Stimulated activated CD4-positive, alpha-beta T cell treated with anti-CD3 and anti-CD28 coated beads, Interleukin-1b, Interleukin-23, amount 100 ng/mL, for 4 hours (primary cell): ENCODE measurements at regions not wholly inside any gene's neighbourhood (a gene's known extent, or its start where the extent isn't known, plus 50 kb on each side); places are given as distances from the start of the nearest gene placed in this dataset.

Experiments
- DNase-seq, 2 donors: peaks; one replicate each; pipeline ENCODE4 v3.0.0-alpha.2; 2020; ENCODE audit warnings: low read depth in 2 of 2

DNA sequence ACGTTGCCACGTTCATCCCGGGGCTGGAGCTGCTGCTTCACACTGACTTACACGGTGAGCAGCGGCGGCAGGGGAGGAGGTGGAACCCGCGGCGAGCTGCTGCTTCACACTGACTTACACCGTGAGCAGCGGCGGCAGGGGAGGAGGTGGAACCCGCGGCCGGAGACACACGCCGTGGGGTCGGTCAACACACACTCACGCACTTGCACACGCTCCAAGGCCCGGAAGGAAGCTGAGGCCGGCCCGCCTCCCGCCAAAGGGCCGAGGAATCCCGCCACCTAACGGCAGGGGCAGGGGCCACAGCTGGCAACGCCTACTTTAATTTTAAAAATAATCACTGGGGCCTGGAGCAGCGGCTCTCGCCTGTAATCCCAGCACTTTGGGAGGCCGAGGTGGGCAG, 94.4 kb upstream of the FOXC1 start:
- no peak for DNase-seq

DNA sequence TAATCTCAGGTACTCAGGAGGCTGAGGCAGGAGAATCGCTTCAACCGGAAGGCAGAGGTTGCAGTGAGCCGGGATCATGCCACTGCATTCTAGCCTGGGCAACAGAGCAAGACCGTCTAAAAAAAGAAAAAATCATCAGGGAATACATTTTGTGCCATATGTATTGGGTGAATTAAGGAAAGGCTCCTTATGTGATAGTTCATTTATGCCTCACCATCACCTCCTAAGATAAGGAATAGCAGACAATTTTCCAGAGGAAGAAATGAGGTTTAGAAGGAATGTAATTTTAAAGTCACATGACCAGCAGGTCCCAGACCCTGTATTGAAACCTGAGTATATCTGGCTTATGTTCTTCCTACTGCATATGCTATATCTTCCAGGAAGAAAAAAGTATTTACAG, 93.9 kb upstream of the FOXC1 start:
- DNase-seq = no peak

DNA sequence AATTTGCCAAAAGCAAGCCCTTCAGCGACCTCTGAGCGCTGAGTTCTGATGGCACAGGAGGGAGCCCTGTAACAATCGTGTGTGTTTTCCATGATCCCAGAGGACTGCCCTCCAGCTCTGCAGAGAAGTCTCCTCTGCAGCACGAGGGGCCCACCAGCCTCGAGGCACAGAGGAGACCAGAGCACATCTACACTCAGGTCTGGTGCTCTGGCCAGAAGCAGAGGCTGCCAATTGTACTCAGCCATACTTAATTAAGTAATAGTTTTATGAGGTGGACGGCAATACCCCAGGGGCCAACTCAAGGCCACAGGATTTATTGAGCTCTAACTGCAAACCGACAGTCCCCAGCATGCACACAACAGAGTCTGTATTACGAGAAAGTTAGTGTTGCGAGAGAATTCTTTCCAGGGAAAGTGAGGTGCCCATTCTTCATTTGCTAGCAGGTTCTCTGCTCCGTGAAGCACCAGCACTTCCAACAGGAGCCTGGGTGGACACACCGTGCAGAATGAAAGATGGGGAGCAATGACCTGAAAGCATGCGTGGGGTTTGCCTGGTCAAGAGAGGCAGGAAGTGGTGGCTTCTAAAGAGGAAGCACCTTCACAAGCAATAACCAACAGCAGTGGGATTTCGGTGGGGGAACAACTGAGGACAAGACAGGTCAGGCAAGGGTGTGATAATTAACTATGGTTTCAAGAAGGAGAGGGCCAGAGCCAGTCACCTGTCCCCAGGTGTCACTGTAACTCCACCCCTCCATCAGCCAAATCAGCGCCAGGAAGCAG, 92.8 kb upstream of the FOXC1 start:
- no peak for DNase-seq

DNA sequence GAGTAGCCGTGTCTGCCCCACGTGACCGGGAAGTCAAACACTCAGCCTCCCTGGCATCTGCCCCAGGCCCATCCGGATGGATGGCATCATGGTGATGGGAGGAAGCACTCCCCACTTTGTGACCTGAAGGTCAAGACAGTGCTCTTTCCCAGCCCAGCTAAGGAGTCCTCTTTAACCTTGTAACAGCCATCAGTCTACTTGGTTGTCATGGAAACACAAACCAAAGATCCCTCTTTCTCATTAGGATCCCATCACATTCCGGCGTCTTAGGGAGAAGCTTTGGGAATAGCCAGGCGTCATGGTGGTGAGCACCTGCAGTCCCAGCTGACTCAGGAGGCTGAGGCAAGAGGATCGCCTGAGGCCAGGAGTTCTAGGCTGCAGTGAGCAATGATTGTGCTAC, 90.9 kb upstream of the FOXC1 start:
- DNase-seq = no peak

DNA sequence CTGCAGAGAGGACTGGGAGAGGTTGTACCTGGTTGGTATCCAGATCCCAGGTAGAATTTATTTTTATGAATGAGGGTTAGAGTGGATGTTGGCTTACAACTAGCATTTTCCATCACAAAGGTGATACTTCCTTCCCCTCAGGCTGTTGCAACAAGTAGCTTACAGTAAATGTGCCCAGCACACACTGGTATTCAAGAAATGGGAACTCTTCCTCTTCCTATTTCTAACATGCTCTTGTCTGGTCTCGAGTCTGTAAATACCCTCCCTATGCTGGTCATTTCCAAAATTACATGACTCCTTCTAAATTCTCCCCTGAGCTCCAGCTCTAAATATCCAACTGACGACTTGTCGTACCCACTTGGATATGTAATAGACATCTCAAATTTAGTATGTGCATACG, 90.1 kb upstream of the FOXC1 start:
- no peak for DNase-seq

DNA sequence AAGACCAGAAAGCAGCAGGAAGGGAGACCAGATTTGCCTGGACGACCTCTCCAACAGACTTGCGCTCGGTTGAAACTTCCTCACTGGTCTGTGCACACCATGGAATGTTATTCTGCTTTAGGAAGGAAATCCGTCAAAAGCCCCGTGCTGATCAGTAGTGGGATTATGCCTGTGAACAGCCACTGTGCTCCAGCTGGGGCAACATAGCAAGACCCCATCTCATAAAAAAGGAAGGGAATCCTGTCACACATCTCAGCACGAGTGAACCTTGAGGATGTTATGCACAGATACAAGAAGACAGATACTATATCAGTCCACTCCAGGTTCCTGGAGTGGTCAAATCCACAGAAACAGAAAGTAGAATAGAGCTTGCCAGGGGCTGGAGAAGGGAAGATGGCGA, 86.9 kb upstream of the FOXC1 start:
- no peak for DNase-seq

DNA sequence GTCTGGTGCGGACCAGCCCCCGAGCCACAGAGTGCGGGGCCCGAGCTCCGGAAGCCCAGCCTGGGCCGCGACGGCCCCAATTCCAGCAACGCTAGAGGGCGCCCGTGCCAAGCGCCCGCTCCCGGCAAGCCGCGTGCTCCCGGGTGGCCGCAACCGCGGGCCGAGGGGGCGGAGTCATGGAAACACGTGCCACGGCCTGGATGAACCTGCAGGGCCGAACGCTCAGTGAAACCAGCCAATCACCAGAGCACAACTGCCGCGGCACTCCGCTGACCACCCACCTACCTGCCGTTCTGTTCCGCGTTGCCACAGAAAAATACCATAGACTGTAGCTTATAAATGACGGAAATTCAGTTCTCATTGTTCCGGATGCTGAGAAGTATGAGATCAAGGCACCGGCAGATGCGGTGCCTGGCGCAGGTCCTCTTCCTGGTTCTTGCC, 85.7 kb upstream of the FOXC1 start:
- peak; percentile 63 to 82 for DNase-seq

DNA sequence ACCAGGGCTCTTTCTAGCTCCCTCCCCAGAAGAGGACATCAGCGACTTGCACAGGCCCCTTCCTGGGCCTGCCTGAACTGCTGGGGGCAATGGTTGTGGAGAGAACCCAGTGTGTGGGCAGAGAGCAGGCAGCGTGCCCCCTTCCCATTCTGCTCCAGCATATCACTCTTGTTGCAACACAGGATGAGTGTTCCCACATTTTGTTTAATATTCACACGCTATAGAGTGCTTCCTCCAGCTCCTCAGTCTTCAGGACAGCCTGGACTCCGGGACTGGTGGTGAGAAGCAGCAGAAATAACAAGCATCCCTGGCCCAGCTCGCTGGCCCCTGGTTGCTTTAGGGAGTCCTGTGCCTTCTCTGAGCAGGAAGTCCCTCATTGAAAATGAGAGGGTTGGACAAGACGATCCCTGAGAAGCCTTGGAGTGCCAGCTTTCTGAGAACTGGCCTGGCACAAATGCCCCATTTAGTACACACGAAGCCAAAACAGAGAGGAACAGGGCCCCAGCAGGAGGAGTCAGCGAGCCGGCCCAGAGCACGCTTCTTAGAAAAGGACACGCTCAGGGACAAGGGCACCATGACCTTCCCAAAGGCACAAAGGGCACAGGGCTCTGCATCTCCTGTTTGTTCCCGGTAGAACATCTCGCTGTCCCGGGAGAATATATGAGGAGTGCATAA, 84.2 kb upstream of the FOXC1 start:
- DNase-seq = no peak

DNA sequence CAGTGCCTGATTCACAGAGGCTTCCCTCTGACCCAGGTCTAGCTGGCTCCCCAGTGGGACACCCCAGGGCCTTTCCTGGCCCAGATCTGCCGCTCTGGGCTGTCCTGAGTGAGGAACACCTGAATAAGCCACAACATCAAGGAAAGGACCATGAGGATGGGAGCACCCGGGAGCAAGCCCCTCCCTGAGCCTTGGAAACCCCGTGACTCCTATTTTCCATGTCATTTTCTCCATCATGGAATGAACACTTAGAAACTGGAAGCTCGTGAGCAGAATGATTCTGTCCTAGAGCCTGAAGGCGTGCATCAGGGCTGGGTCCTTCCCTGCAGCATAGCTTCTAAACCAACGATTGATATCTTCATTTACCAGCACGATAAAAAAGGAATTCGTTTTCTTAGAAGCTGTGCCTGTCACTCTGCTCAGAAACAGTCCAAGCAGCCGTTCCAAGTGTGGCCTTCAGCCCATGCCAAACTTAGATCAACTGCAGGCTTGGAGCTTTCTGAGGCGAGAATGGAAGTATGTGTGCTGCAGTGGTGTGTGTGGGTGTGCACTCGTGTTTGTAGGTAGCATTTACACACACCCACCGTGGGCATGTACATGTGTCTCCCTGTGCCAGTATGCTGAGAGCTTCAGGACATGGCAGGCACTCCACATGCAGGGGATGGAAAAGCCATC, 83.2 kb upstream of the FOXC1 start:
- DNase-seq = no peak

DNA sequence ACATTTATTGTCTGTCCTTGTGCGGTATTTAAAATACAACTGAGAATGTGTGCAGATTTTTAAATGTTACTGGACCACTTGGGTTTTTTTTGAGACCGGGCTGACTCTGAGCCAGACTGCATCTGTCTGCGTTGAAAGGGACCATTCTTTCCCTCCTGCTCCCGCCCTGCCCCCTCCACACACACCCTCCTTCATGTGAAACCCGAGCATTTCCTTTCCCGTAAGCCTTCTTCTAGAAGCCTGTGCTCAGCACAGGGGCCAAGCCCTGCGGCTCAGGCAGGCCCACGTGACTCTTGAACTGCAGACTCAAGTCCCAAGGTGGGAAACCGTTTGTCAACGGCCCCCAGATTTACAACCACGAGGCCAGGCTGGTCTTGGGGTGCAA, 82.7 kb upstream of the FOXC1 start:
- DNase-seq = peak; percentile 18 to 27

DNA sequence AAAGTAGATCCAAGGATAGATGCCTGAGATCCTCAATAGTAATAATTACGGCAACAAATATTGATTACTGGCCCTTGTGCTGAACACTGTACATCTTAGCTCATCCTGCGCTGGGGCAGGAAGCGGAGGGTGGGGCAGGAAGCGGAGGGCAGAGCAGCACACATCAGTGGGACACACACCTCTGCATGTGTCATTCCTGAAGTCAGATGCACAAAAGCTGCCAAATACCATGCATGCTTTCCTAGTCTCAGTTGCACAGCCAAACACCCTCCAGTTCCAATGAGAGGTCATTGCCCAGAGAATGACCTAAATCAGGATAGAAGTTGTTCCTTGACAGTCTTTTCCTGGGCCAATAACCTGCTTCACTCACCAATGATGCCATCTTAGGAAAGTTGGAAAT, 74.4 kb upstream of the FOXC1 start:
- DNase-seq = peak in 1 of 2 donors; percentile 23

DNA sequence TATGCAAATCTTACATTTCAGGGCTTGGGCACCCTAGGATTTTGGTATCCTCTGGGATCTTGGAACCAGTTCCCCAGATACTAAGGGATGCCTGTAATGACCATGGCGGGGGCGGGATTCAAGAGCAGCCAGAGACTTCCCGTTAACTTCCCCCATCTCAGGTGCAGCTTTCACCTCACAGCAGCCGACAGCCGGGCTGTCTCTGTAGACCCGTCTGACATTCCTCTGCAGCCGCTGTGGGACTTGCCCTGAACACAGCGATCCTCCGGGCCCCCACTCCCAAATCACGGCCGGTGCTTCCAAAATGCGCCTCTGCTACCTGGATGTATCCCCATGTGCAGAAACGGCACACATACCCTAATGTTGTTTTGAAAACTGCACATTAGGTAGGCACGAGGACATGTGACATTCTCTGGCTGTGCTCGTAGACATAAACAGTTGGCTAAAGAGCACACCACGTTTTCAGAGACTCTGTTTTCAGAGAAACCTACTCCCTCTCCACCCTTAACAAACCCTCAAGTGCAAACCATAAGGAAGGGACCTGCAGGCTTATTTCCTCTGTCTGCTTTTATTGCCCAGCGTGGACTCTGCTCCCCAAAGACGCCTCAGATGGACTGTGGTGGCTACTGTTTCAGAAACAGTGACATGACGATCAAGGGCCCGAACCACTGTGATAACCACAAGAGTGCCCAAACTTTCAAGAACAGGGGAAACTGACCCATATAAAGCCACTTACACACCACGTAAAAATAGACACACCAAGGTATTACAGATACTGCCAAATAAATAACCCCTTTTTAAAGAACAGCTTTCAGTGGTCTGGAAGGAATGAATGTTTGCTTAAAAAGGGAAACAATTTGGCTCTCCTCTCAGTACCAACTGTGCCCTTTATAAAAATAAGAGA, 72.9 kb upstream of the FOXC1 start:
- DNase-seq = no peak

DNA sequence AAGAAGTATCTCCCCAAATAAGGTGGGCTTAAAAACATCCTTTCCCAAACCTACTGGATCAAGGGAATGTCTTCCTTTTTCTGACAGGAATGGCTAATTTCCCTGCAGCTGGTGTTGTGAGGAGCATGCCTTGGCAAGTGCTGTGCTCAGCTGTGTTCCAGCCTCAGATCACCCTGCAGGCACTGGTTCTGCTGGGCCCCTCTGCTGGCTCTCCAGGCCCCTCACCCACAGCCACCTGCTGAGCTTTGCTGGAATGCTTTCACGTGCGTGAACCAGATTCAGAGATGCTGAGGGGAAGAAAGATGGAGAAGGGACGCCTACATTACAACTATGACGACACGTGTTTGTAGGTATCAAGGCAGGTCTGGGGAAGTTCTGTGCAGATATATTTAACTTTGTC, 71.3 kb upstream of the FOXC1 start:
- DNase-seq = no peak

DNA sequence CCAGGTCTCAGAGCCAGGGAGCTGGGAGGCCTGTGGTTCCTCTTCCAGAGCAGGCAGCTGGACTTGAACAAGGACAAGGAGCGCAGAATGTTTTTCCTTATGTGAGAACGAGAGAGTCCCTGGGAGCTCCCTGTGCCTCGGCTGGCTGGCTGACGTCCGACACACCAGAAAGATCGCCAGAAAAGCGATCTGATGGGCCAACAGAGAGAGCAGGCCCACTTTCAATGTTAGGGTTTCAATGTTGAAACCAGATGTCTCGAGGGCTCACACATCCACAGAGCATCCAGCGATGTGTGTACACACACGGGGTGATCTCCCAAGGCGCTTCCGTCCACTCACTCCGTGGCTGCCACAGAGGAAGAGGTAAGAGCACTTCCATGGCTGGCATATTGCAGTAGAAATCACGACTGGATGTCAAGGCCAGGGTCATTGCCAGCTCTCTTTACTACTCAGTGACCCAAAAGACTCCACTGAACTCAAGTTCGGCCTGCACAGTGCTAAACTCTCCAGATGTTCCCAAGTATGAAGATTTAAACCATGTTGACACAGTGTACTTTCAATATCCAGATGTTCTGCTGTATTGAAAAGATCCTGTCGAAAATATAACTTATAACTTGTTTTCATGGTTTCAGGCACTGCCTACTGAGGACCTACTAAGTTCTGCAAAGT, 70.8 kb upstream of the FOXC1 start:
- no peak for DNase-seq

DNA sequence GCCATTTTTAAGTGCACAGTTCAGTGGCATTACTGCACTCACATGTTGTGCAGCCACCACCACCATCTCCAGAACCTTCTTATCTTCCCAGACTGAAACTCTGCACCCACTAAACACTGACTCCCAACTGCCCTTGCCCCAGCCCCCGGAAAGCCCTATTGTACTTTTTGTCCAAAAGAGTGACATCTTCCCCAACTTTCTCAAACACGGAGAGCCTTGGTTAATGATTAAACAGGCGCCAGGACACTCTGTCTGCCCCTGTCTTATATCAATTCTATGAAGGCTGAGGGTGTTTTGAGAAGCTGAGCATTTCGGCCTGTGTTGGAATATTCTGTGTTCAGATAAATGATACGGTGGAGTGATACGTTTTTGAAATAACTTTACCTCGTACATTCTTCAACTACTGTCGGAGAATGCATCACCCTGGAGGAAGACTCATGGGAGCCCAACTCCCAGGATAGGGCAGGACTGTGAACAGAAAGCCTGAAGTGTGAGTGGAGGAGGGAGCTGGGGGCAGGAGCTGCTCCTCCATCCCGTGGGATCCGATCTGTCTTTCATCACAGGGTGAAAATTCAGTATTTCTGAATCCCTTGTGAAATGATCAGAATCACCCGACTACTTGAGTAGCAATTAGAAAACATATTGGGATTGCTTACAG, 68.7 kb upstream of the FOXC1 start:
- no peak for DNase-seq

DNA sequence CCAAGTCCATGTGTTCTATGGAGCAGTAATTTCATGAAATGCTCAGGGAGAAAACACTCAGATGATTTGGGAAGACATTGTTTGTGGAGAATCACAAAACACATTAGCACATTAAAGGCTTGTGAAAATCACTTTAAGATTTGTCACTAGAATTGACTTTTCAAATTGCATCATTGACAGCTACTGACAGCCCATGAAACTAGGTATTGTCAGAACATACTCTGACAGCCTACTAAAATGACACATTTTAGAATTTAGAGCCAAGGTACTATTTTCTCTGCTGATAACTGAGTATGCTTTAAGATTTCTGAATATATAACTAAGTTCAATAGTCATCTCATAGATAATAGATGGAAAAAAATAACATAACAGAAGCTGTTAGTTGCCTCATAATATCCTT, 67.4 kb upstream of the FOXC1 start:
- DNase-seq = no peak

DNA sequence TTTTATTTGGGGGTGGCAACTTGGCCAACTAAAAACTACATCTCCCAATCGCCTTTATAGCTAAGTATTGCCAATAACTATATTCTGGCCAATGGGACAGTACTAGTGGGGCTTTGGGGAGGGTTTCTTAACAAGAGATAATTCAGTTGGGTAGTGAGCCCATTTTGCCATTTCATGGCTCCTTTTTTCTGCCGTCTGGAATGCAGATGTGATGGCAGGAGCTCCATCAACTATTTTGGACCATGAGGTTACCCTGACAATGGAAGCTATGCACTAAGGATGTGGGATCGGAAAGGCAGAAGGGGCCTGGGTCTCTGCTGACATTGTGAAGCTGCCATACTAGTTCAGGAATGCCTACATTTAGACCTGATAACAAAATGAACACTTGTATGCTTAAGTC, 67.0 kb upstream of the FOXC1 start:
- DNase-seq = no peak

DNA sequence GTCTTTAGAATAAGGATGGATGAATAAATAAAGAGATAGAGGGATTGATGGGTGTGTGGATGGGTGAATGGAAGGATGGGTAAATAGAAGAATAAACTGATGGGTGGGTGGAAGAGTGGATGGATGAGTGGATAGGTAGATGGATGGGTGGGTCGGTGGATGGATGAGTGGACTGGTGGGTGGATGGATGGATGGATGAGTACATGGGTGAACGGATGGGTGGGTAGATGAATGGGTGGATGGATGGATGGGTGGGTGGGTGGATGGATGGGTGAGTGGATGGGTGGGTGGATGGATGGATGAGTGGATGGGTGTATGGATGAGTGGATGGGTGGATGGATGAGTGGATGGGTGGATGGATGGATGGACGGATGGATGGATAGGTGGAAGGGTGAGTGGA, 65.7 kb upstream of the FOXC1 start:
- DNase-seq = no peak

DNA sequence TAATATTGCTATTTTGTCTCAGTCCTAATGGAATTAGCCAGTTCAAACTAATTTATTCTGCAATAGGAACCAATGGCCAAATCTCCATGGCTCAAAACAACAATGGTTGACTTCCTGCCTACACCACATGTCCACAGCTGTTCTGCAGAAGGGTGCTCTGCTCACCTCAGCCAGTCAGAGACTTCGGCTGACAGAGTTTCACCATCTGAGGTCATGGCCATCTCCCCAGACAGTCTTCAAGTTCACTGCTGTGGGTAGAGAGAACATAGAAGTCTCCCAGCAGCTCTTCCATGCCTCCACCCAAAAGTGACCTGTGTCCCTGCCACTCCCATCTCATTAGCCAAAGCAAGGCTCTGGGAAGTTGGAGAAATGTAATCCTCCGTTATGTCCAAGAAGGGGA, 65.1 kb upstream of the FOXC1 start:
- DNase-seq = no peak

DNA sequence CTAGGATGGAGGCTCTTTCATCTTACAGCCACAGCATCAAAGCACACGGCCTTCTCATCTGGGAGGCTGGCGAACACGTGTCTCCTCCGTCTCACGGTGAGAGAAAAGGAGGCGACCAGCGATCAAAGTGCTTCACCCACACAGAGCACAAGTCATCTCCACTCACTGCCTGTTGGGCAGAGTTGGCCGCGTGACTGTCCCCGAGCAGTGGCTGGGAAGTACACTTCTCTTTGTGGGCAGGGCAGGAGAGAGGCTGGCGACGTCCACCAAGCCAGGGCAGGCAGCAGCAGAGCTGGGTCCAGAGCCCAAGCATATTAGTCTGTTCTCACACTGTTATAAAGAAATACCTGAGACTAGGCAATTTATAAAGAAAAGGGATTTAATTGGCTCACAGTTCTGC, 64.1 kb upstream of the FOXC1 start:
- no peak for DNase-seq

DNA sequence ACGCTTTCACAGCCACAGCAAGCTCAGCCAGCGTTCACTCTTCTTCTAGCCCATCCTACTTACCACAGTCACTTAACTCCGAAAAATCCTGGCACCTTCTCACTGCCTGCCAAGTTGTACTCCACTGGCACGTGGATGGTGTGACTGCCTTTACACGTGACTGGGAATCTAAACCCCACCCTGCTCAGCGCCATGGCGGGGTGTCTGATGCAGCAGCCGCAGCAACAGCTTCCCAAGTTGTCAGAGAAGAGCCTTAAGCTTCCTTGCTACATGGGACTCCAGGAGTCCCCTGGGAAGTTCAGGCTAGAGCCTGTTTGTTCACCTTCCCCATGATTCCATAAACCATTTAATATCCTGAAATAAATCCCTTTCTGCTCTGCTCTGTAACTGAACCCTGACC, 61.9 kb upstream of the FOXC1 start:
- DNase-seq = no peak
